ENCODE measurements at regions not wholly inside any gene's neighbourhood (a gene's known extent, or its start where the extent isn't known, plus 50 kb on each side); places are given as distances from the start of the nearest gene placed in this dataset.

- no peaks in the 10 kb centered on the region for H3K27me3 ChIP-seq (replicated peaks; ENCODE audit: insufficient read depth)
- TF ChIP-seq EZH2phosphoT487 (IDR thresholded peaks at IDR 0.05; ENCODE audit: insufficient read depth, low read depth) = no peak
- no peak for TF ChIP-seq EZH2 (IDR thresholded peaks at IDR 0.05; ENCODE audit: insufficient read depth, poor library complexity, severe bottlenecking)
- H3K36me3 ChIP-seq (ENCODE audit: low read depth) = no peaks in the 10 kb centered on the region
- H3F3A ChIP-seq (ENCODE audit: insufficient read depth) = no peaks in the 10 kb centered on the region
- H3K4me3 ChIP-seq = no peak overlapping the region
- H2AFZ ChIP-seq = no peak overlapping the region
- no peaks in the 10 kb centered on the region for H3K79me2 ChIP-seq (ENCODE audit: insufficient read depth)
- H3K27ac ChIP-seq = no peak overlapping the region
- no peaks in the 10 kb centered on the region for H3K9me2 ChIP-seq (ENCODE audit: insufficient read depth)
- H3K9ac ChIP-seq = no peak overlapping the region
- no peaks in the 10 kb centered on the region for H3K9me3 ChIP-seq (ENCODE audit: low read depth)
- WGBS, 2 experiments (ENCODE audit: low coverage in 1 of 2, low lambda C conversion rate in 2 of 2, missing lambda C conversion rate in 2 of 2) = 38 to 43% methylated on average over 5 to 6 of the region's 6 CpGs
- H3K4me2 ChIP-seq (ENCODE audit: unreplicated experiment) = no peak overlapping the region
- DNase-seq = no peak
- no peaks in the 10 kb centered on the region for H3K4me1 ChIP-seq (ENCODE audit: insufficient read depth)
- no peaks in the 10 kb centered on the region for H4K20me1 ChIP-seq (ENCODE audit: insufficient read depth)
- in situ Hi-C loops (cut with MboI) = no loop called here
Observed at GRCh38 chr5:3101561-3101960, 350.1 kb upstream of the IRX2 start.

DNA sequence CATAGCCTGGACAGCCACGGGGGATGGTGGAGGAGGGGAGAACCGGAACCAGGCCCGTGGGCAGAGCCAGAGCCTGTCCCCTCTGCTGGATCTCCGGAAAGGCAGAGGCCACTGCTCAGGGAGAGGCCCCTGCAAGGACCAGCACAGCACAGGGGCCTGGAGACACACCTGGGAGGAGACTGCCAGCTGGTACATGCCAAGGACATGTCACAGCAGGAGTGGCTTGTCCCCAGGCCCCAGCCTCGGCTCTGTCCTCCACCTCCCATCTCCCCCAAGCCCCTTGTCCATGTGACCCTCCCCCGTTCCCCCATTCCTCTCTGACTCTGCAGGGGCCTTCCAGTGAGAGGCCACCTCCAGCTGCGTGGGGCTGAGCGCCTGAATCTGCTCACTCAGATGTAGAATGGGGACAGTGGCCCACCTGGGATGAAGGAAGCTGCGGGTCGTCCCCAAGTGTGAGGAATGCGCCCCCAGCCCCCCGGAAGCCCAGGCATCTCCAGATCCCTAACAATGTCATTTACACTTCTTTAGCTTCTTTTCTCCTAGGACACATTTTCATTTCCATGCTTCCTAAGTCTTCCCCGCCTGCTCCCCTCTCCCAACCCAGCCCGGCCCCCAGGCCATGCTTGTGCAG lies 349.6 kb upstream of the IRX2 start:
- TF ChIP-seq EZH2phosphoT487 (IDR thresholded peaks at IDR 0.05; ENCODE audit: insufficient read depth, low read depth) = no peak
- no peak for TF ChIP-seq EZH2 (IDR thresholded peaks at IDR 0.05; ENCODE audit: insufficient read depth, poor library complexity, severe bottlenecking)
- 33 to 36% methylated on average over 12 to 14 of the region's 14 CpGs for WGBS, 2 experiments (ENCODE audit: low coverage in 1 of 2, low lambda C conversion rate in 2 of 2, missing lambda C conversion rate in 2 of 2)
- H3K79me2 ChIP-seq (ENCODE audit: insufficient read depth) = no peaks in the 10 kb centered on the region
- H3K27ac ChIP-seq = no peak overlapping the region
- no peaks in the 10 kb centered on the region for H3K9me3 ChIP-seq (ENCODE audit: low read depth)
- H3F3A ChIP-seq (ENCODE audit: insufficient read depth) = no peaks in the 10 kb centered on the region
- no peaks in the 10 kb centered on the region for H3K27me3 ChIP-seq (replicated peaks; ENCODE audit: insufficient read depth)
- no peak overlapping the region for H2AFZ ChIP-seq
- H3K4me3 ChIP-seq = no peak overlapping the region
- in situ Hi-C loops (cut with MboI) = no loop called here
- H4K20me1 ChIP-seq (ENCODE audit: insufficient read depth) = no peaks in the 10 kb centered on the region
- H3K9ac ChIP-seq = no peak overlapping the region
- H3K36me3 ChIP-seq (ENCODE audit: low read depth) = no peaks in the 10 kb centered on the region
- H3K4me1 ChIP-seq (ENCODE audit: insufficient read depth) = no peaks in the 10 kb centered on the region
- no peak for DNase-seq
- H3K9me2 ChIP-seq (ENCODE audit: insufficient read depth) = no peaks in the 10 kb centered on the region
- H3K4me2 ChIP-seq (ENCODE audit: unreplicated experiment) = no peak overlapping the region

GRCh38 chr5:3099954-3100353 lies 348.5 kb upstream of the IRX2 start:
- no peak overlapping the region for H2AFZ ChIP-seq
- H3K4me3 ChIP-seq = no peak overlapping the region
- no peaks in the 10 kb centered on the region for H3F3A ChIP-seq (ENCODE audit: insufficient read depth)
- no peak overlapping the region for H3K27ac ChIP-seq
- H3K9me2 ChIP-seq (ENCODE audit: insufficient read depth) = no peaks in the 10 kb centered on the region
- no peak for DNase-seq
- no peaks in the 10 kb centered on the region for H3K27me3 ChIP-seq (replicated peaks; ENCODE audit: insufficient read depth)
- no peaks in the 10 kb centered on the region for H3K79me2 ChIP-seq (ENCODE audit: insufficient read depth)
- H3K36me3 ChIP-seq (ENCODE audit: low read depth) = no peaks in the 10 kb centered on the region
- H4K20me1 ChIP-seq (ENCODE audit: insufficient read depth) = no peaks in the 10 kb centered on the region
- TF ChIP-seq EZH2 (IDR thresholded peaks at IDR 0.05; ENCODE audit: insufficient read depth, poor library complexity, severe bottlenecking) = no peak
- TF ChIP-seq EZH2phosphoT487 (IDR thresholded peaks at IDR 0.05; ENCODE audit: insufficient read depth, low read depth) = no peak
- no peaks in the 10 kb centered on the region for H3K9me3 ChIP-seq (ENCODE audit: low read depth)
- H3K9ac ChIP-seq = no peak overlapping the region
- in situ Hi-C loops (cut with MboI) = no loop called here
- no peak overlapping the region for H3K4me2 ChIP-seq (ENCODE audit: unreplicated experiment)
- 33 to 49% methylated on average over 6 of the region's 6 CpGs for WGBS, 2 experiments (ENCODE audit: low coverage in 1 of 2, low lambda C conversion rate in 2 of 2, missing lambda C conversion rate in 2 of 2)
- no peaks in the 10 kb centered on the region for H3K4me1 ChIP-seq (ENCODE audit: insufficient read depth)

- no peaks in the 10 kb centered on the region for H3K79me2 ChIP-seq (ENCODE audit: insufficient read depth)
- no peak overlapping the region for H2AFZ ChIP-seq
- no peaks in the 10 kb centered on the region for H3K4me1 ChIP-seq (ENCODE audit: insufficient read depth)
- H3K36me3 ChIP-seq (ENCODE audit: low read depth) = no peaks in the 10 kb centered on the region
- H4K20me1 ChIP-seq (ENCODE audit: insufficient read depth) = no peaks in the 10 kb centered on the region
- no peak overlapping the region for H3K9ac ChIP-seq
- H3K27ac ChIP-seq = no peak overlapping the region
- no peaks in the 10 kb centered on the region for H3K27me3 ChIP-seq (replicated peaks; ENCODE audit: insufficient read depth)
- no peaks in the 10 kb centered on the region for H3K9me3 ChIP-seq (ENCODE audit: low read depth)
- in situ Hi-C loops (cut with MboI) = no loop called here
- no peak overlapping the region for H3K4me3 ChIP-seq
- no peak for DNase-seq
- no peak overlapping the region for H3K4me2 ChIP-seq (ENCODE audit: unreplicated experiment)
- H3F3A ChIP-seq (ENCODE audit: insufficient read depth) = no peaks in the 10 kb centered on the region
- TF ChIP-seq EZH2phosphoT487 (IDR thresholded peaks at IDR 0.05; ENCODE audit: insufficient read depth, low read depth) (no peak), EZH2 (IDR thresholded peaks at IDR 0.05; ENCODE audit: insufficient read depth, poor library complexity, severe bottlenecking) (no peak)
- no peaks in the 10 kb centered on the region for H3K9me2 ChIP-seq (ENCODE audit: insufficient read depth)
- 54 to 57% methylated on average over 14 of the region's 14 CpGs for WGBS, 2 experiments (ENCODE audit: low coverage in 1 of 2, low lambda C conversion rate in 2 of 2, missing lambda C conversion rate in 2 of 2)
Observed at GRCh38 chr5:3099526-3099925, 348.0 kb upstream of the IRX2 start.

DNA sequence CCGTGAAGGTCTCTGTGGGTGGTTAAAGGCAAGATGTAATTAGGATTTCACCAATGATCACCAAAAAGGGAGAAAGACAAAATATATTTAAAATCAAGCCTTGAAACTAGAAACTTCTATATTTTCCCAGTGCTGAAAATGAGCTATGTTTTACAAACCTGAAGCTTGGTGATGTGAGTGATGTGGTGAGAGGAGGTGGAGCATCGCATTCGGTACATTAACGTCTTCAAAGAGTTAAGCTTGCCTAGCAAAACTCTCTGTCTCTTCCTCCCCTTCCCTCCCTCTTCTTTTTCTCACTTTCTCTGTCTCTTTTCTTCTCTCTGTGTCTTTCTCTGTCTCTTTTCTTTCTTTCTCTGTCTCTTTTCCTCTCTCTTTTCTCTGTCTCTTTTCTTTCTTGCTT lies 347.3 kb upstream of the IRX2 start:
- no peak for DNase-seq
- H3F3A ChIP-seq (ENCODE audit: insufficient read depth) = no peaks in the 10 kb centered on the region
- H3K36me3 ChIP-seq (ENCODE audit: low read depth) = no peaks in the 10 kb centered on the region
- H4K20me1 ChIP-seq (ENCODE audit: insufficient read depth) = no peaks in the 10 kb centered on the region
- in situ Hi-C loops (cut with MboI) = no loop called here
- H3K27ac ChIP-seq = no peak overlapping the region
- no peaks in the 10 kb centered on the region for H3K9me3 ChIP-seq (ENCODE audit: low read depth)
- H2AFZ ChIP-seq = no peak overlapping the region
- H3K9me2 ChIP-seq (ENCODE audit: insufficient read depth) = no peaks in the 10 kb centered on the region
- no peaks in the 10 kb centered on the region for H3K27me3 ChIP-seq (replicated peaks; ENCODE audit: insufficient read depth)
- no peak overlapping the region for H3K4me3 ChIP-seq
- no peaks in the 10 kb centered on the region for H3K4me1 ChIP-seq (ENCODE audit: insufficient read depth)
- H3K79me2 ChIP-seq (ENCODE audit: insufficient read depth) = no peaks in the 10 kb centered on the region
- H3K4me2 ChIP-seq (ENCODE audit: unreplicated experiment) = no peak overlapping the region
- no peak overlapping the region for H3K9ac ChIP-seq
- TF ChIP-seq EZH2phosphoT487 (IDR thresholded peaks at IDR 0.05; ENCODE audit: insufficient read depth, low read depth) = no peak
- no peak for TF ChIP-seq EZH2 (IDR thresholded peaks at IDR 0.05; ENCODE audit: insufficient read depth, poor library complexity, severe bottlenecking)
- 54 to 66% methylated on average over 4 of the region's 4 CpGs for WGBS, 2 experiments (ENCODE audit: low coverage in 1 of 2, low lambda C conversion rate in 2 of 2, missing lambda C conversion rate in 2 of 2)

All from GM23248 (cell line).